Neural progenitor cell (in vitro differentiated cells): ENCODE measurements at regions not wholly inside any gene's neighbourhood (a gene's known extent, or its start where the extent isn't known, plus 50 kb on each side); places are given as distances from the start of the nearest gene placed in this dataset.

Source experiments
- DNase-seq: peaks from one replicate; pipeline ENCODE4 v3.0.0-alpha.2; 2016; ENCODE audit warnings: low spot score
- H2AFZ ChIP-seq: fragments of 200-600 bp; sonication (generic); replicated peaks from 2 replicates; pipeline ENCODE4 v1.6.1; 2016; ENCODE audit warnings: antibody characterized with exemption
- H3F3A ChIP-seq: fragments of 200-600 bp; sonication (generic); 2 replicates; pipeline ENCODE4 v1.6.1; 2016; ENCODE audit warnings: antibody characterized with exemption, low read depth
- H3K27ac ChIP-seq: fragments of 200-600 bp; sonication (generic); 2 replicates; pipeline ENCODE4 v1.5.1; 2016; ENCODE audit warnings: mild to moderate bottlenecking
- H3K27me3 ChIP-seq: fragments of 200-600 bp; sonication (generic); 2 replicates; pipeline ENCODE4 v1.6.1; 2016; ENCODE audit warnings: mild to moderate bottlenecking, moderate library complexity
- H3K36me3 ChIP-seq: fragments of 200-600 bp; sonication (generic); 2 replicates; pipeline ENCODE4 v1.5.1; 2016
- H3K4me1 ChIP-seq: fragments of 200-600 bp; sonication (generic); 2 replicates; pipeline ENCODE4 v1.6.1; 2016; ENCODE audit warnings: mixed run types
- H3K4me2 ChIP-seq: fragments of 200-600 bp; sonication (generic); 2 replicates; pipeline ENCODE4 v1.6.1; 2016
- H3K4me3 ChIP-seq: fragments of 200-600 bp; sonication (generic); 2 replicates; pipeline ENCODE4 v1.5.1; 2016
- H3K79me2 ChIP-seq: fragments of 200-600 bp; sonication (generic); 2 replicates; pipeline ENCODE4 v1.6.1; 2016; ENCODE audit warnings: low read depth
- H3K9ac ChIP-seq: fragments of 200-600 bp; sonication (generic); 2 replicates; pipeline ENCODE4 v1.6.1; 2016
- H3K9me3 ChIP-seq: fragments of 200-600 bp; sonication (generic); 2 replicates; pipeline ENCODE4 v1.5.1; 2016; ENCODE audit warnings: low read depth
- H4K20me1 ChIP-seq: fragments of 200-600 bp; sonication (generic); 2 replicates; pipeline ENCODE4 v1.6.1; 2016; ENCODE audit warnings: low read depth
- H3K27ac Mint-ChIP-seq: 3 replicates; pipeline ENCODE4 v1.8.0; 2021; ENCODE audit warnings: mixed read lengths
- H3K27me3 Mint-ChIP-seq: 2 replicates; pipeline ENCODE4 v1.8.0; 2022; ENCODE audit warnings: low read depth, mild to moderate bottlenecking, inconsistent platforms, moderate library complexity, mixed read lengths; ENCODE audit not compliant: insufficient read depth
- H3K36me3 Mint-ChIP-seq: 3 replicates; pipeline ENCODE4 v1.8.0; 2021; ENCODE audit warnings: mixed read lengths
- H3K4me1 Mint-ChIP-seq: 3 replicates; pipeline ENCODE4 v1.8.0; 2021; ENCODE audit warnings: mixed read lengths
- H3K4me3 Mint-ChIP-seq: 3 replicates; pipeline ENCODE4 v1.8.0; 2021; ENCODE audit warnings: mild to moderate bottlenecking, moderate library complexity, mixed read lengths
- H3K9me3 Mint-ChIP-seq: 3 replicates; pipeline ENCODE4 v1.8.0; 2020; ENCODE audit warnings: mixed read lengths
- EZH2 ChIP-seq: fragments of 200-600 bp; sonication (generic); IDR thresholded peaks from 2 replicates; pipeline ENCODE4 v1.6.1; 2017; ENCODE audit warnings: antibody characterized with exemption, mild to moderate bottlenecking, moderate library complexity
- EZH2phosphoT487 ChIP-seq: fragments of 200-600 bp; sonication (generic); IDR thresholded peaks from 2 replicates; pipeline ENCODE4 v1.6.1; 2017; ENCODE audit warnings: antibody characterized with exemption
- TF ChIP-seq, protein P1 (sequence below): fragments of 200-600 bp; sonication (generic); IDR thresholded peaks from 2 replicates; pipeline ENCODE4 v1.5.1; 2017; ENCODE audit warnings: antibody characterized with exemption, mild to moderate bottlenecking

- Mint-ChIP-seq H3K36me3 (no peaks in the 10 kb centered on the region), H3K4me1 (no peaks in the 10 kb centered on the region), H3K27me3 (peaks cover 7% of the 10 kb centered on the region), H3K27ac (no peak overlapping the region), H3K9me3 (no peaks in the 10 kb centered on the region), H3K4me3 (no peak overlapping the region)
- Histone ChIP-seq H3K27ac (no peak overlapping the region), H4K20me1 (no peaks in the 10 kb centered on the region), H3K36me3 (no peaks in the 10 kb centered on the region), H3K4me1 (no peaks in the 10 kb centered on the region), H3K4me2 (no peak overlapping the region), H3K9ac (no peak overlapping the region), H3F3A (peaks cover 5% of the 10 kb centered on the region), H3K9me3 (no peaks in the 10 kb centered on the region), H3K27me3 (no peaks in the 10 kb centered on the region), H2AFZ (no peak overlapping the region), H3K79me2 (no peaks in the 10 kb centered on the region), H3K4me3 (no peak overlapping the region)
- TF ChIP-seq, protein P1, sequence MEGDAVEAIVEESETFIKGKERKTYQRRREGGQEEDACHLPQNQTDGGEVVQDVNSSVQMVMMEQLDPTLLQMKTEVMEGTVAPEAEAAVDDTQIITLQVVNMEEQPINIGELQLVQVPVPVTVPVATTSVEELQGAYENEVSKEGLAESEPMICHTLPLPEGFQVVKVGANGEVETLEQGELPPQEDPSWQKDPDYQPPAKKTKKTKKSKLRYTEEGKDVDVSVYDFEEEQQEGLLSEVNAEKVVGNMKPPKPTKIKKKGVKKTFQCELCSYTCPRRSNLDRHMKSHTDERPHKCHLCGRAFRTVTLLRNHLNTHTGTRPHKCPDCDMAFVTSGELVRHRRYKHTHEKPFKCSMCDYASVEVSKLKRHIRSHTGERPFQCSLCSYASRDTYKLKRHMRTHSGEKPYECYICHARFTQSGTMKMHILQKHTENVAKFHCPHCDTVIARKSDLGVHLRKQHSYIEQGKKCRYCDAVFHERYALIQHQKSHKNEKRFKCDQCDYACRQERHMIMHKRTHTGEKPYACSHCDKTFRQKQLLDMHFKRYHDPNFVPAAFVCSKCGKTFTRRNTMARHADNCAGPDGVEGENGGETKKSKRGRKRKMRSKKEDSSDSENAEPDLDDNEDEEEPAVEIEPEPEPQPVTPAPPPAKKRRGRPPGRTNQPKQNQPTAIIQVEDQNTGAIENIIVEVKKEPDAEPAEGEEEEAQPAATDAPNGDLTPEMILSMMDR, result no peak
- TF ChIP-seq EZH2 (no peak), EZH2phosphoT487 (no peak)
- no peak for DNase-seq
These were observed 196.5 kb upstream of the TSHZ3 start for GRCh38 chr19:31545777-31546176.

GRCh38 chr19:31546205-31546960, 197.1 kb upstream of the TSHZ3 start:
- no peaks in the 10 kb centered on the region for H3K4me1 Mint-ChIP-seq
- H3K9me3 ChIP-seq, result no peaks in the 10 kb centered on the region
- H3K36me3 ChIP-seq, result no peaks in the 10 kb centered on the region
- no peaks in the 10 kb centered on the region for H3K79me2 ChIP-seq
- no peak overlapping the region for H3K9ac ChIP-seq
- no peaks in the 10 kb centered on the region for H3K36me3 Mint-ChIP-seq
- no peaks in the 10 kb centered on the region for H3K27me3 ChIP-seq
- no peak overlapping the region for H3K27ac Mint-ChIP-seq
- no peak for DNase-seq
- no peak overlapping the region for H3K4me3 Mint-ChIP-seq
- peaks cover 7% of the 10 kb centered on the region for H3K27me3 Mint-ChIP-seq
- TF ChIP-seq, protein P1, result no peak
- TF ChIP-seq EZH2phosphoT487, result no peak
- no peak for TF ChIP-seq EZH2
- H3K9me3 Mint-ChIP-seq, result no peaks in the 10 kb centered on the region
- no peak overlapping the region for H3K4me3 ChIP-seq
- H3K27ac ChIP-seq, result no peak overlapping the region
- no peak overlapping the region for H3K4me2 ChIP-seq
- H2AFZ ChIP-seq, result no peak overlapping the region
- no peaks in the 10 kb centered on the region for H3K4me1 ChIP-seq
- H4K20me1 ChIP-seq, result no peaks in the 10 kb centered on the region
- peaks cover 5% of the 10 kb centered on the region for H3F3A ChIP-seq

GRCh38 chr19:31548941-31549340, 199.7 kb upstream of the TSHZ3 start:
- no peak overlapping the region for H2AFZ ChIP-seq
- H3K9ac ChIP-seq, result no peak overlapping the region
- Mint-ChIP-seq H3K4me1 (no peaks in the 10 kb centered on the region), H3K9me3 (peaks cover 2% of the 10 kb centered on the region), H3K27ac (no peak overlapping the region), H3K27me3 (peaks cover 5% of the 10 kb centered on the region), H3K36me3 (no peaks in the 10 kb centered on the region), H3K4me3 (no peak overlapping the region)
- H3K27ac ChIP-seq, result no peak overlapping the region
- H3K9me3 ChIP-seq, result no peaks in the 10 kb centered on the region
- TF ChIP-seq EZH2phosphoT487, result no peak
- TF ChIP-seq, protein P1, result peak; percentile 57
- TF ChIP-seq EZH2, result no peak
- no peaks in the 10 kb centered on the region for H4K20me1 ChIP-seq
- H3K4me2 ChIP-seq, result no peak overlapping the region
- H3K36me3 ChIP-seq, result no peaks in the 10 kb centered on the region
- peaks cover 5% of the 10 kb centered on the region for H3F3A ChIP-seq
- no peak overlapping the region for H3K4me3 ChIP-seq
- no peaks in the 10 kb centered on the region for H3K27me3 ChIP-seq
- DNase-seq, result peak; percentile 42
- no peaks in the 10 kb centered on the region for H3K79me2 ChIP-seq
- no peaks in the 10 kb centered on the region for H3K4me1 ChIP-seq
